Activated CD8-positive, alpha-beta memory T cell treated with anti-CD3 and anti-CD28 coated beads, Interleukin-2, amount 50 U/mL, for 24 hours (primary cell): ENCODE measurements at regions not wholly inside any gene's neighbourhood (a gene's known extent, or its start where the extent isn't known, plus 50 kb on each side); places are given as distances from the start of the nearest gene placed in this dataset.

ENCODE experiments used
- DNase-seq: peaks from one replicate; pipeline ENCODE4 v3.0.0-alpha.2; 2020; ENCODE audit errors: extremely low read depth

GRCh38 chr2:238701341-238702206 lies 146.3 kb upstream of the TWIST2 start:
- no peak for DNase-seq

- DNase-seq, result no peak
Observed at GRCh38 chr2:238702276-238703052, 145.4 kb upstream of the TWIST2 start.

DNA sequence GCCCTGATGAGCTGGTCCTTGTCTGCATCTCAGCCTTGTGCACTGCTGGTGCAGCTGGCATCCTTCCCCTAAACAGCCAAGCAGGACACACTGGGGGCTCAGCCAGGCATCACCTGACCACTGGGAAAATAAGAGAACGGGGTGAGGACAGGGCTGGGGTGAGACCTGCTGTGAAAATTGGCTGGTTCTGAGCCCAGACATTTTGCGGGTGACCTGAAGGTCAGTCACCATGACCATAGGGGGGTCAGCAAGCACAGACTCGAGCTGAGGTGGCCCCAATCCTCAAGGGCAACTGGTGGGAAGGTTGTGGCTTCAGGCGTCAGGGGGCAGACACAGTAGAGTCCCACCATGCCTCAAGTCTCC lies 144.9 kb upstream of the TWIST2 start:
- DNase-seq, result no peak

DNA sequence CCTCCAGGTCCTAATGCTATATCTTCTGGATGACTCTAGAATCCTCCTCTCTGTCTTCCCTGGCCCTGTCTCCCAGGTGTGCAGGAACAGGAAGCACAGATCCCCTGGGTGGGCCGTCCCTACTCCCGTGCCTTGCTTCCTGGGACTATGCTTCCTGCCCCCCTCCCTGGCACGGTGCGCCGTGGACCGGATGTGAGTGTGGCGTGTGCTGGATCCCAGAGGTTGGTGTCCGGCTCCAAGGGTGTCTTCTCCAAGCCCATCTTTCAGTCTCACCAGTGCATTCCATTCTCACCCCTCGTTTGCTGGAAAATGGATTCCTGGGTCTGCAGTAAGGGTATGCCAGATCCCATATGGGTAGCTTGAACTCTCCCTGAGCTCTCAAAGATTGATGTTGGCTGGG lies 144.4 kb upstream of the TWIST2 start:
- no peak for DNase-seq

- no peak for DNase-seq
Observed at GRCh38 chr2:238704471-238705225, 143.2 kb upstream of the TWIST2 start.

- no peak for DNase-seq
Observed at GRCh38 chr2:238706163-238706562, 141.7 kb upstream of the TWIST2 start.

GRCh38 chr2:238706673-238707072 lies 141.2 kb upstream of the TWIST2 start:
- no peak for DNase-seq

DNA sequence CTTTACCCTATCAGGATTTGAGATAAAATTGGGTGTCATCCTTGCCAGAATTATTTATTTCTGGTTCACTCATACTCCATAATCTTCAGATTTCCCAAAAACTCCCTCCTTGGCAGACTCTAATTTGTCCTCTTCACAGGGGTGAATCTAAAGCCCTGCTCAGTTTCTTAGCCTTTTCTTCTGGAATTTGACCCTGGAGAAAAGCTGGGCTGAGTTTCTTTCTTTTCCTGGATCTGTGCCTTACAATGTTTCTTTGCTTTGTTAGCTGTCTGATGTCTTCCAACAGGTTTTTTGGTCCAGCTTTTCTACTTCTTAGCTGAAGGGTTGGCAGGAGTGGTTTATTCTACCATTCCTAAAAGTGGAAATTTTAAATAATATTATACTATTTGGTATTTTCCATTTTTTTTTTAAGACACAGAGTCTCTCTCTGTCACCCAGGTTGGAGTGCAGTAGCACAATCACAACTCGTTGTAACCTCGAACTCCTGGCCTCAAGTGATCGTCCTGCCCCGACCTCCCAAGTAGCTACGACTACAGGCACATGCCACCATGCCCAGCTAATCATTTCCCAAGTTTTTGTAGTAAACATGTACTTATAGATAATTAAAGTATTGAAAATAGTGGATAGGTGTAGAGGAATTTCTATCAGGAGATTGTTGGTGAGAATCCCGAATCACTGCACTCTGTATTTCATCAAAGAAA lies 138.4 kb upstream of the TWIST2 start:
- no peak for DNase-seq

- DNase-seq, result no peak
Observed at GRCh38 chr2:238710032-238710735, 137.7 kb upstream of the TWIST2 start.

- no peak for DNase-seq
Observed at GRCh38 chr2:238710787-238711186, 137.1 kb upstream of the TWIST2 start.

GRCh38 chr2:238711346-238711745 lies 136.5 kb upstream of the TWIST2 start:
- no peak for DNase-seq

- DNase-seq, result no peak
Observed at GRCh38 chr2:238712011-238712410, 135.9 kb upstream of the TWIST2 start.

DNA sequence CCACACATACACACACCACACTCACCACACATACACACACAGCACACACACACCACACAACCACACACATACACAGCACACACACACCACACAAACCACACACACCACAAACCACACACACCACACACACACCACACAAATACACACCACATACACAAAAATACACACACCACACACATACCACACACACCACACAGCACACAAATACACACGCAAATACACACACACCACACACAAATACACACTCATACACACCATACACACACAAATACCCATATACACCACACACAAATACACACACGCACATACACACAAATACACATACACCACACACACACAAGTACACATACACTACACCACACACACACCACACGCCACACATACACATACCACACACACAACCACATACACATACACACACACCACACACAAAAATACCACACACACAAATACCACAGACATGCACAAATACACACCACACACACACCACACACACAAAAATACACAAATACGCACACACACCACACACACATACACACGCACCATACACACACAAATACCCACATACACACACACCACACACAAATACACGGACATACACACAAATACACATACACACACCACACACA lies 134.6 kb upstream of the TWIST2 start:
- no peak for DNase-seq

- DNase-seq, result no peak
Observed at GRCh38 chr2:238714038-238714528, 133.8 kb upstream of the TWIST2 start.

DNA sequence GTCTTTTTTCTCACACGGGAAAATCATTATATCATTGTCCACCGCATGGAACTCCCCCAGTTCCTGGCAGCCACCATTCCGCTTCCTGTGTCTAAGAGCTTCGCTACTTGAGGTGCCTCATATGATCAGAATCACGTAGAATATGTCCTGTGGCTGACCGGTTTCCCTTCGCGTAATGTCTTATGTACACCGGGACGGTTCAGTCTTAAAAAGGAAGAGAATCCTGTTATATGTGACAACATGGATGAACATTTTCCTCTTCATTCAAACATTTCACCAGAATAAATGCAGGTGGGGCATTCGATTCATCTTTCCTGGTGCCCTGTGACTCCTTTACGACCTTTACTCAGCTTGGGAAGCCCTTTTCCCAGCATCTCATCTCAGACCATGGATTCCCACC lies 131.7 kb upstream of the TWIST2 start:
- DNase-seq, result no peak

DNA sequence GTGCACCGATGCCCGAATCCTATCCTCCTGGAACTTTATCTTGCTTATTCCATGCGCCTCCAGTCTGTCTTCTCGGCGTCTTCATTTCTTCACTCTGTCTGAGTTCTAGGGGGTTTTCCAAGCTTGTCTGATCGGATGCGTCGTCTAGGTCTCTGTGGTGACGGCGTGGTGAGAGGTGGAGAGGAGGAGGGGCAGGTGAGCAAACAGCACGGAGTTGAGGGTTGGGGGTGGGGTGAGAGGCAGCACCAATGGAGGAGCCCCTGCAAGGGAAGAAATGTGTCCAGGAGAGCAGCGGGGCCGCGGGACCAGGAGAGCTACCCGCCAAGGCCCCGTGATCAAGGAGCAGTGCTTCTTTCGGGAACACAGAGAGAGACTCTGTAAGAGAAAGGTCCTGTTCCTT lies 131.3 kb upstream of the TWIST2 start:
- DNase-seq, result no peak

GRCh38 chr2:238717084-238717483 lies 130.8 kb upstream of the TWIST2 start:
- DNase-seq, result no peak

- DNase-seq, result no peak
Observed at GRCh38 chr2:238719641-238720040, 128.2 kb upstream of the TWIST2 start.

- DNase-seq, result no peak
Observed at GRCh38 chr2:238720232-238720672, 127.6 kb upstream of the TWIST2 start.

- no peak for DNase-seq
Observed at GRCh38 chr2:238722181-238722580, 125.7 kb upstream of the TWIST2 start.
